ENCODE measurements at regions not wholly inside any gene's neighbourhood (a gene's known extent, or its start where the extent isn't known, plus 50 kb on each side); places are given as distances from the start of the nearest gene placed in this dataset.
"Not testable (repeated sequence)": the region's sequence is repeated elsewhere in the genome, so short reads cannot be mapped to it uniquely, and the experiment has no call there.

- DNase-seq = no peak
Measured at GRCh38 chr11:98495016-98495415, 525.7 kb upstream of the CNTN5 start.

DNA sequence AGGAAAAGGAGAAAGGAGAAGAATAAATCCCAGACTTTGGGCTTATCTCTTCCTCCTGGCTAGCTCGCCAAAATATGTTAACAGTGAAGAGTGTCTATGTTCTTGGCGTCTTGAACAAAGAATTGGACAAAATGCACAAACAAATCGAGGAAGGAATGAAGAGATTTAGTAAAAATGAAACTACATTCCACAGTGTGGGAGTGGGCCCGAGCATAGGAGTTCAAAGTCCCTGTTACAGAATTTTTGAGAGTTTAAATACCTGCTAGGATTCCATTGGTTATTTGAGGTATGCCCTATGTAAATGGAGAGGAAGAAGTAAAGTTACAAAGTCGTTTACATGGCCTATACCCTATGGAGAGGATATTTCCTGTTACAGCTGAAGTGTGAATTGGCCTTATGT is 525.1 kb upstream of the CNTN5 start:
- DNase-seq = no peak

DNA sequence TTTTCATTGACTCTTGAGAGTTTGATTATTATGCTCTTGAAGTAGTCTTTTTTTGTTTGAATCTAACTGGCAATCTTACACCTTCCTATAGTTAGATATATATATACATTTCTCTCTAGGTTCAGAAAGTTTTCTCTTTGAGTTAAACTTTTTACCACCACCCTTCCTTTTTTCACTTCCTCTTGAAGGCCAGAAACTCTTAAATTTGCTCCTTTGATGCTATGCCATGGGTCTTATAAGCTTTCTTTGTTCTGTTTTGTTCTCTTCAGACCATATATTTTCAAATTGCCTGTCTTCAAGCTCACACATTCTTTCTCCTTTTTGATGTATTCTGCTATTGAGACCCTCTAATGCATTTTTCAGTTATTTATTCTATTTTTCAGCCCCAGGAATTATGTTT is 513.5 kb upstream of the CNTN5 start:
- DNase-seq = no peak

DNA sequence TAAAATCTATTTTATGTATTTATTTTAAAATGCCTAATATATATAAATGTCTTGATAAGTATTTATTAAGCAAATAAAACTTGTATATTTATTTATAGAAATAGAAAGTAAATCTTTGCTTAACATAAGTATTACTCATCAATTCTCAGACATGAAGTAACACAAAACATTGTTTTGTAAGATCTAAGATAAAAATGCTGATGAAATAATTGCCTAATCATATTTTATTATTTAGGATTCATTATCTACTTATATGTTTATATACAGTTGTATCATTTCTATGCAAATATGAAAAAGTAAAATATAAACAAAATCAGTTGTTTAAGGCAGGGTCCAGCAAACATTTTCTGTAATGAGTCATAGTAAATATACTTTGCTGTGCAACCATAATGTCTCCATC is 507.8 kb upstream of the CNTN5 start:
- DNase-seq = no peak

- DNase-seq = no peak
Measured at GRCh38 chr11:98531576-98531975, 489.2 kb upstream of the CNTN5 start.

DNA sequence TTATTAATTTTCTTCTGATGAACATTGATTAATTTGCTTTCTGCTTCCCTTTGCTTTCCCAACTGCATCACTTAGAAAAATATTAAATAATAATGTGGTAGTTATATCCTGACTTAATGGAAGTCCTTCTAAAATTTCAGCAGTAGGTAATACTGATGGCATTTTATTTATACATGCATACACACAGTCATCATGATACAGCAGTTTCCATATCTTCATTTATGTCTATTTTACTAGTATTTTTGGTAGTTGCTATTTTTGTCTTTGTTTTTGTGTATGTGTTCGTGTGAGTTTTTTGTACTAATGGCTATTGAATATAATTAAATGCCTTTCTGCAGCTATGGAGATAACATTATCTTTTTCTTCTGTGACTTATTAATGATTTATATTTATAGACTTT is 484.7 kb upstream of the CNTN5 start:
- DNase-seq = no peak

GRCh38 chr11:98538358-98538757 is 482.4 kb upstream of the CNTN5 start:
- DNase-seq = not testable (repeated sequence)

GRCh38 chr11:98545544-98546175 is 475.1 kb upstream of the CNTN5 start:
- DNase-seq = no peak

- no peak for DNase-seq
Measured at GRCh38 chr11:98549571-98549970, 471.2 kb upstream of the CNTN5 start.

- no peak for DNase-seq
Measured at GRCh38 chr11:98559961-98560360, 460.8 kb upstream of the CNTN5 start.

DNA sequence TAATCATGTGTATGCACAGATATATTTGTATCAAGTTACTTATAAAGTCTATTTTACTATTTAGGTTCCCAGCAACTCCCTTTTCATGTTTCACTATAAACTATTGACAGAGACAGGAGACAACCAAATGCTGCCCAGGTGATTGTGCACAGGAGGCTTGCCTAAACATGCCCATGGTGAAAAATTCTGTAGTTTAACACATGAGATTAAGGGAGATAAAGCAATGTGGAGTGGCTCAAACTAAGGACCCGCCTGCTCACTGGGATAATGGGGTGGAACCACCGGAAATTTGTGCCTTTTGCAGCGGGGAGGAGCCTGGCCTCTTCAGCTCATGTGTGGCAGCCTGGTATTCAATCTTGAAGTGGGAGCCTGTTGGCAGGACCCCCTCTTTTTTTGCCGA is 459.5 kb upstream of the CNTN5 start:
- no peak for DNase-seq

DNA sequence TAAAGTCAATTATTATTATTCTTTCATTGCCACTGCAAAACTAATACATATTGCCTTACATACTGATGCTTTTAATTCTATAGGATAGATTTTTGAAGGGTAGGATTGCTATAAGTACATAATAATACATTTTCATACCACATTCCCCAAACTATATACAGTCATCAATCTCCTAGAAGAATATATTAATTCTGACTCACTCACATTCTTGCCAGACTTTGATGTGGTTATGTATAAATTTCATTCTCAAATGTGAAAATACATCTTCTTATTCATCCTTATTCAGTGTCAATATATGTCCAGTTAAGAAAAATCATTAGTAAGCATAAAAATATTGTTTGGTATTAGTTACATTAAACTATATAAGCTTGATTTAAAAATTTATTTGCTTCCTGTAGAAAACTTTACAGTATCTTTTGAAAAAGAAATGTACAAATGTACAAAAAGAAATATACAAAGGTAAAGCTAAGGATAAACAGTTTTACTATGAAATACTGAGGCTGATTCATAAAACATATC is 458.8 kb upstream of the CNTN5 start:
- DNase-seq = no peak

DNA sequence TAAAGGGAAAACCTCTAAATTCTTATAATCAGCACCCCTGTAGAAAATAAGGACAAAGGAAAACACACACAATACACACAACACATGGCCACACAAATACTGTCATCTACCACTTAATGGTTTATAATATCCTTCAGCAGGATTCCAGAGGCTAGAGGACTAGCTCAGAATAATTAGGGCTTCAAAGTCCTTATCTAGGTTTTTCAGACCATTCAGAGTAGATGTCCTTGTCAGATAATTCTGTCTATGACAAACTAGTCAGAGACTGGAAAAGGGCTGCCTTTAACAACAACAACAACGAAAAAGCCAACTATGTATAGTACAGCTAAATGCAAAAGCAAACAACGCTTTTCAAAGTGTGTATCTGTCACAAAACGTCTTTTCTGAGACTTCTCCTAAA is 456.5 kb upstream of the CNTN5 start:
- DNase-seq = peak; percentile 45

DNA sequence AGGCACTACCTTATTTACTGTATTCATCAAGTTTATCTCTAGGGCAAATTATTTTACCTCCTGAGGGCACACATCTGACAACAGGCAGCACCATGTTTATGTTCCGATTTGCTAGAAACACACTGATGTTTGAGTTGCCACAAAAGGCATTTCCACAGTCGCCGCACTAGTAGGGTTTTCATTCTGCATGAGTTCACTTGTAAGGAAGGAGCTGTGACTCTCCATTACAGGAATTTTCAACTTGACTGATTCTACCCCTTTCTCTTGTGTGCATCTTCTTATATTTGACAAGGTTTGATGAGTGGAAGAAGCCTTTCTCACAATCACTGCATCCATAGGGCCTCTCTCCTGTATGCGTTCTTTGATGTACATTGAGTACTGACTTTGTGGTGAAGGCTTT is 455.9 kb upstream of the CNTN5 start:
- DNase-seq = peak; percentile 87

GRCh38 chr11:98565311-98565710 is 455.4 kb upstream of the CNTN5 start:
- DNase-seq = peak; percentile 68

GRCh38 chr11:98566978-98567377 is 453.8 kb upstream of the CNTN5 start:
- no peak for DNase-seq

DNA sequence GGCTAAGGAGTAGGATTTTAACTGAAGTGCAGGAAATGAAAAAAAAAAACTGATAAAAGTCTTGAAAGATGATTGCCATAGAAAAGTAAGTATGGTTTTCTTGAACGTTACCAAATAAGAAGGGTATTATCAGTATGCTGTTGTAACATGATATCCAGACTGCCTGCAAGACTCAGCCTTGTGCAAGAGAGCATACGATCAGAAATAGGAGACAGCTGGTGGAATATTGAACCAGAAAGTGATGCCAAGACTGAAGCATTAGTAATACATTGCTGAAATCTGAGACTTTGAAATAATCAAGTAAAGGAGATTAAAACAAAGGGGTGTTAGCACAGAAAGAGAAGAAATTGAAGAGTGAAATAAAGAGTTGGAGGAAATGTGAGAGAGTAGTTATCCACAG is 452.7 kb upstream of the CNTN5 start:
- DNase-seq = peak; percentile 52

GRCh38 chr11:98572941-98573340 is 447.8 kb upstream of the CNTN5 start:
- DNase-seq = no peak

GRCh38 chr11:98587884-98588283 is 432.9 kb upstream of the CNTN5 start:
- no peak for DNase-seq

DNA sequence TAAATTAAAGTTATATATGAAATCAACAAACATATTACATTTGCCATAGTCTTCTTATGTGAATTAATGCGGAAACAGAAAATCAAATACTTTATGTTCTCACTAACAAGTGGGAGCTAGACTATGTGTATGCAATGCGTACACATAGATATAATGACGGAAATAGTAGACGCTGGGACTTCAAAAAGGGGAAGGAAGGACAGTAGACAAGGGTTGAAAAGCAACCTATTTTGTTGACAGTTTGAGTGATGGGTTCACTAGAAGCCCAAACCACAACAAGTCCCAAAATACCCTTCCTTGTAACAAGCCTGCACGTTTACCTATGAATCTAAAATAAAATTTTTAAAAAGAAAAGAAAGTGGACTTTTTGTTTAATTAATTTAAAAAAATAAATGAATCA is 430.8 kb upstream of the CNTN5 start:
- no peak for DNase-seq

DNA sequence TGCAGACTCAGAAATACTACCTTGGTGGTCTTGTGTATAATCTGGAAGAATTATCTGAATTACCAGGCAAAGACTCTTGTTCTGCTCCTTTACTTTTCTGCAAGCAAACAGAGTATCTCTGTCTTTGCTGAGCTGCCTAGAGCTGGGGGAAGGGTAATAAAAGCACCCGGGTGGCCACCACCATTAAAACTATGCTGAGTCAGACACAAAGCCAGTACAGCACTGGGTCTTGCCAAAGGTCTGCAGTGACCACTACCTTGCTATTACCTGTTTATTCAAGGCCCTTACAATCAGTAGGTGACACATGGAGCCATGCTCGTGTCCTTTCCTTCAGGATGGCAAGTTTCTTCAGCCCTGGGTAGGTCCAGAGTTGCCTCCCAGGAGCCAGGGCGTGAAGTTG is 420.6 kb upstream of the CNTN5 start:
- no peak for DNase-seq

GRCh38 chr11:98600786-98601773 is 419.7 kb upstream of the CNTN5 start:
- DNase-seq = no peak

DNA sequence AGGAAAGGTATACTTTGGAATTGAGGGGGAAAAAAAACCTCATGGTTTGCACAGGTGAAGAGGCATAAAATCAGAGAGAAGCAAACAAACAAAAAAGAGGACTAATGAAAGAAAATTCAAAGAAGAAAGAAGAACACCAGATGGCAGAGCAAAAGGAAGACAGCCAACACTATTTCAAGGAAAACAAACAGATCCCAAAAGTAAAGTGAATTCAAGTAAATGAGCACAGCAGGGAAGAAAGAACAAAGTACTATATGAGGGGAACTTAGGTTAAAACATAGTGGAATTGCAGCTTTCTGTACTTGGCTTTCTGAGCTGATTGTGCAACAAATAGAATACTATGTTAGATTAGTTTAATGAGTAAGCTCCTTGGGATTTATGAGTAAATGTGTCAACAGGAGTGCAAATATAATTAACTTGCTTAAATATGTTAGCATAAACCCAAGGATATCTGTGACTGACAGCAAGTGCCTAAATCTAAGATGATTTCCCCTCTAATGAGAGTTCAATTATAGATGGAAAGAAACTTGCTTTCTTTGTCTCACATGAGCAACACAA is 404.6 kb upstream of the CNTN5 start:
- DNase-seq = no peak

DNA sequence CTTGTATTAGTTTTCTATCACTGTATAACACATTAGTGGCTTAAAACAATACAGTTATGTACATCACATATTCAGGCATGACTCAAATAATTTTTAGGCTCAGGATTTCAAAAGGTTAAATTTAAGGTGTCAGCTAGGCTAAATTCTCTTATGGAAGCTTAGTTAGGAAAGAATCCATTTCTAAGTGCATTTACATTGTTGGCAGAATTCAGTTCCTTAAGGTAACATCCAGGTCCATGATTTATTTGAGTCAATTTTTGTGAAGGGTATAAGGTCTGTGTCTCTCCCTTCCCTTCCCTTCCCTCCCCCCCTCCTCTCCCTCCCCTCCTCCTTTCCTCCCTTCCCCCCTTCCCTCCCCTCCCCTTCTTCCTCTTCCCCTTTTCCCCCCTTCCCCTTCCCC is 399.0 kb upstream of the CNTN5 start:
- no peak for DNase-seq
